HCT116 (cell line): ENCODE measurements at regions not wholly inside any gene's neighbourhood (a gene's known extent, or its start where the extent isn't known, plus 50 kb on each side); places are given as distances from the start of the nearest gene placed in this dataset.

Experiments used
- CTCF ChIP-seq, 3 experiments: fragments of 200-600 bp in 1 of 3; sonication (generic) in 1 of 3; IDR thresholded peaks in 2 of 3; conservative IDR thresholded peaks in 1 of 3; 2 replicates each; pipeline ENCODE4 v1.5.1; 2012 to 2017; ENCODE audit warnings: low read depth in 2 of 3, low read length in 2 of 3, antibody characterized with exemption in 1 of 3, borderline replicate concordance in 1 of 3, control low read depth in 1 of 3, mild to moderate bottlenecking in 1 of 3, mixed read lengths in 1 of 3, mixed run types in 1 of 3, moderate library complexity in 1 of 3; ENCODE audit not compliant: insufficient read depth in 1 of 3
- ELF1 ChIP-seq: IDR thresholded peaks from 2 replicates; pipeline ENCODE4 v1.6.1; 2012; ENCODE audit warnings: low read depth, borderline replicate concordance

- TF ChIP-seq CTCF (IDR thresholded peaks at IDR 0.05 in 2 of 3, conservative IDR thresholded peaks at IDR 0.05 in 1 of 3; ENCODE audit: borderline replicate concordance in 1 of 3, insufficient read depth in 1 of 3, low read depth in 2 of 3, low read length in 2 of 3) (no peak), ELF1 (no peak)
These were observed 881.8 kb upstream of the NR2F2 start for GRCh38 chr15:95448531-95449229.
